HG03571 (cell line): ENCODE measurements at regions not wholly inside any gene's neighbourhood (a gene's known extent, or its start where the extent isn't known, plus 50 kb on each side); places are given as distances from the start of the nearest gene placed in this dataset.
"Not testable (repeated sequence)": the region's sequence is repeated elsewhere in the genome, so short reads cannot be mapped to it uniquely, and the experiment has no call there.

Source experiments
- ATAC-seq: cut with Tn5 transposase; IDR thresholded peaks from one replicate; pipeline ENCODE4 v1.9.1; 2021; ENCODE audit not compliant: unreplicated experiment

DNA sequence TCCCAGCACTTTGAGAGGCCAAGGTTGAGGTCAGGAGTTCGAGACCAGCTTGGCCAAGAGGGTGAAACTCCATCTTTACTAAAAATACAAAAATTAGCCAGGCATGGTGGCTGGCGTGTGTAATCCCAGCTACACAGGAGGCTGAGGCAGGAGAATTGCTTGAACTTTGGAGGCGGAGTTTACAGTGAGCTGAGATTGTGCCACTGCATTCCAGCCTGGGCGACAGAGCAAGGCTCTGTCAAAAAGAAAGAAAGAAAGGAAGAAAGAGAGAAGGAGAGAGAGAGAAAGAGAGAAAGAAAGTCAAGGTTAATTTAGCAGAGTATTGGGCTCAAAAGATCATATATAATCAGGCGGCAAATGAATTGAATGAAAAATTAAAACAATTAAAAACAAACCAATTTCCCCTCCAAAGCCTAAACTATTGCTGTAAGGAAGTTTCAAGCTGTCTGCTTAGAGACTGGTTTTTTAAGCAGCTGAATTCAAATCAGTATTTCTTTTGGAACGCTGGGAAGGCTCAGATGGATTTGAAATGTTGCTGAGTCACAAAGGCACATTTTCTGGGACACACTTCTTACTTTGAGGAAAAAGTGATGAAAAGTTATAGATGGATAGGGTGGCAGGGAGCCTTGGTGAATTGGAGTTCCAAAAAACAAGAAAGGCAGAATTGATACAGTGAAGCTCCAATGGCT lies 81.3 kb upstream of the BHLHE40 start:
- ATAC-seq: no peak

DNA sequence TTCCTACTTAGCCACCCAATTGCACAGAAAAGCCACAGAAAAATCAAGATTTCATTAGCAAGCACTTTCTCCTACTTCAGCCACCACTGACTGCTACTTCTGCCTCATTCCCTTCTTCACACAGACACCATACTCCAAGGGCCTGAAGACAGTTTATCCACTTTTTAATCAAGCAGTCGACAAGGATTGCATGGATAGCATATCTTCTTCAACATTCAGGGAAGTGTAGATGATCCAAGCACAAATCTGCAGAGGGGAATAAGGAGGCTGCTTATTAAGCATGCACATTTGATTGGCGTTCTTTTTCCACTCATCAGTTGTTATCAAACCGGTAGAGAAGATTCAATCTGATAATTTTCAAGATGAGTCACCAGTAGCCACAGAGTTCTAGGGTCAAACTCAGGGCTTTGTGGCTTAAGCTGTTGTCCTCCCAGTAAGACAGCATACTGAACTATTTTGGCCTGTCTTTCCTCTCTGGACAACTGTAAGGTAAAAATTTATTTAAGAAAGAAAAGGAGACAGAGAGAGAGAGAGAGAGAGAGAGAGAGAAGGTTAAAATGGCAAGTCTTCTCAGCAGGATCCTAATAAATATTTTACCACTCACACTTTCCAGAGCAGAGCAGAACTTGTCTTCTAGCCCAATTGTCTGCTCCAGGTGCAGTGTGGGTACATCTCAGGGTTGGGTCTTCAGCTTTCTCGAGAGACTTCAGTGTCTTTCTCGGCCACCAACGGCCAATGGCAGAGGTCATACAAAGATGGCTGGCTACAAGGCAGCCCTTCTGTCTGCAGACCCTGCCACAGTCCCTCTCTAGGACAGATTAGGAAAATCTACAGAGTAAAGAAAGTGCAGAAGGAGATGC lies 80.6 kb upstream of the BHLHE40 start:
- peak; percentile 100 for ATAC-seq

DNA sequence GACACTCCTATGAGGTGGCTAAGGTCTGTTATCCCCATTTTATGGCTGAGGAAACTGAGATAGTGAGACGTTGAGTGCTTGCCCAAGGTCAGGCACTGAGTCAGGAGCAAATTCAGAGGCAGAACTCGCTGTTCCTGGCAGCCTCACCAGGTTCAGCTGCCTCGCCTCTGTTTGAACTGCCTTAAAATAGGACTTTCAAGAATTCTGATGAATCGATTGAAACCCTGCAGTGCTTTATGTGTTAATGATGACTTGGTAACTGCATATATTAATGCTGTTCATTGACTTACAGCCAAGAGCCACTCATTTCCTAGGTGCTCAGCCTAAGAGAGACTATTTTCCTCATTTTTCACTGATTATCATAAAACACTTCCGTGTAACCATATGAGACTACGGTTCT lies 79.5 kb upstream of the BHLHE40 start:
- ATAC-seq: no peak

DNA sequence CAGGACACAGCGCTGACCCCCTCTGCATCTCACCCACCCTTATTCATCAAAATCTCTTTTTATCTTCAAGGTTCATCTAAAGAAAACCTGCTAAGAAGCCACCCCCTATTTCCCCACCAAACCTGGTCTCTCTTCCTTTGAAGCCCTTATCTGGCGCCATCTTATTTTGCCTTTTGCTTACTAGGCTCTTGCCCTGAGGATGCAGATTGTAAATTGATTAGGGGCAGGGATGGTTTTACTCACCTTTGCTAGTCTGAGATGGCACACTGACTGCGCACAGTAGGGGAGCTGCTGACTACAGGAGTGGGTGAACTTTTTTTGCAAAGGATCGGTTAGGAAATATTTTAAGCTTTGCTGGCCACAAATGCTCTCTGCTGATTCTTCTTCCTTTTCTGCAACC lies 78.9 kb upstream of the BHLHE40 start:
- no peak for ATAC-seq

DNA sequence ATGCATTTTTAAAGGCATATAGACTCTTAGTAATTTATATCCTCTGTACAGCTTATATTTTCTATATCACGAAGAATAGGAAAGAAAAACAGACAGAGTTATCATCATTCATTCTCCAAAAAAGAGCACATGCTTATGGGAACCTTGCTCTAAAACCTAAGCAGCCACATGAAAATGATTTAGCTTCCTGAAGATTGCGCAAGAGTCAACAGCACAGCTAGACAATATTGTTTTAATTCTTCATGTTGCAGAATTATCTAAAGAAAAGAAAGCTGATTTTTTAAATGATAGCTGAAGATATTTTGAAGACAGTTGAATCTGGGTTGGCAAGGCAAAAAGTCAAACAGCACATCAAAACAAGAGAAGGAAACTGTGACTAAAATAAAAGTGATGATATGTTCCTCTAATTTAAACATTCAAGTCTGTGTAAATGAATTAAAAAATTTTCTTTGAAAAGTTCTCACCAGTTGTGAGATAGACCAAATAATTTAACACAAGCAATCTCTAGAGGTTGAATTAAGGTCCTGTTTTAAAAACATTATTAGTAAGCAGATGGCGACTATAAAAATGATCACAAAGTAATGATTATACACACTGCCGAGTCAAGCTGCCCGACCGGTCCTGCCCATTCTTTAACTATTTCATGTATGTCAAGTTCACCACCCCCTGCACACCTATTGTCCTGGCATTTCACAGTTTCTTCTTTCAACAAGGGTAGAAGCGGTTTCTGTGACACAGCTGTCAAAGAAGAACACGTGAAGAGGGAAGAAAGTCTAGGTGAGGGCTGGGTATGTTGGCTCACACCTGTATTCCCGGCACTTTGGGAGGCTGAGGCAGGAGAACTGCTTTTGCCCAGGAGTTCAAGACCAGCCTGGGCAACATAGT lies 74.2 kb upstream of the BHLHE40 start:
- no peak for ATAC-seq

DNA sequence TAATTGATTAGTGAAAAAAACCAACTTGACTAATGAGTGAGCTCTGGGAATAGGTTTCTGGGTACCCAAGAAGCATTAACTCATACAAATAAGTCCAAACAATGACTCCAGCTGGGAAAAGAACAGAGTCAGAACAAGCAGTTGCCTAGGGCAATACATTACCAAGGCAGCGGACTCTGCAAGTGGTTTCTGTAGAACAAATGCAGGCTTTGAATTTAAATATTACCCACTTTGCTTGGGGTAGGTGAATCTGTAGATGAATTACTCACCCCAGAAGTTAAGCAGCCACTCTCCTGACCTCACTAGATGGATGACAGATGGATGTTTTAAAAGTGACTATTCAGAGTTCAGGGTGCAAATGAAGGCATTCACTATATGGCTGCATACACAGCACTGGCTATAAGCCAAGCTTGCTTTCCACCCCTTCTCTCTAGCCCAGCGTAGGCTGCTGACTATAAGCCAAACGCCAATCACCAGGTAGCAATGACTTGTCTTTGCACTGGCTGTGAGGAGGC lies 73.1 kb upstream of the BHLHE40 start:
- ATAC-seq: no peak

DNA sequence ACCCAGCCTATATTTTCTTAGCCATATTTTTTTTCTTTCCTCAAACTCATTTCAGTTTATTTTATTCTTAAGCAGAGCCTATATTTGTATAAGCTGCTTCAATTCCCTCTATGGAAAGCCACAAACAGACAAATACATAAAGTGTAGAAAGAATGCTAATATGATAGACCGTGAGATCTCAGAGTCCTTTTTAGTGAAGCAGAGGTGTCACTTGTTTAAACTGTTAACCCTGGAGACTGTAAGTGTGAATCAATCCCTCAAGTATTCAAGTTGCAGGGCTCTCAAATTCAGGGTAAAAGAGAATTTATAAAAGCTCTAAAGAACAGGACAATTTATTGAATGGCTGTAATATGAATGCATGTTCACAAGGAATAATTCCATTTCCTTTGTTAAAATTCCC lies 72.2 kb upstream of the BHLHE40 start:
- ATAC-seq: no peak

DNA sequence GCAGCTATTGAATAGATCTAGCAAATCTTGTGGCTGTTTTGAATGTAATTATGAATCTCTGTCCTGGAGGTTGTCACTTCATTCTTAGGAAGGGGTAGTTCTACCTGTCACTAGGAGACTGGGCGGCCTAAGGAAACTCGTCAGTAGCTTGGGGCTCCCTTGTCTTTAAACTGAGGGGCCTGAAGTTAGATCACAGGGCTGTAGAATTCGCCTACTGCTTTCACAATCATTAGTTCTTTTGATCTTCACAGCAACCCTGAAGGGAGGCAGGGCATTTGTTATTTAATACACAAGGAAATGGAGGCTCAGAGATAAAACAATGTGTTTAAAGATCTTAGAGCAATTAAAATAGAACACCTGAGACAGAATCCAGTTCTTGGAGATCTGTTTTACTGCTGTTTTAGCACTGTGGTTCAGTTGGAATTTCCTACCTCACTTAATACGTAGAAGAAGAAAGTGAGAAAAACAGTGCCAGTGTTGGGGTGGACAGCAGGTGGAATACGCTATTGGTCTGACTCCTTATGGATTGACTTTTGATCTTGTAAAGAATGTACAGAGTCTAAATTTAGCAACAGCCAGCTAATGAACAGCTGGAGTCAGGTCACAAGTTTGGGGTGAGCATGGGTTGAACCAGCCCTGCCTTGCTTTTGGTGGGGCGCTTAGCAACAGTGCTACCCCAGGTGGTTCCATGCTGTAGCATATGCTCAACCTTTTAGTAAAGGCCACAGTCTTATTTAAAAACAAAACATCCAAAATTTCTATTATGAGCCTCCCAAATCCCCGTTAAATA lies 71.4 kb upstream of the BHLHE40 start:
- no peak for ATAC-seq

DNA sequence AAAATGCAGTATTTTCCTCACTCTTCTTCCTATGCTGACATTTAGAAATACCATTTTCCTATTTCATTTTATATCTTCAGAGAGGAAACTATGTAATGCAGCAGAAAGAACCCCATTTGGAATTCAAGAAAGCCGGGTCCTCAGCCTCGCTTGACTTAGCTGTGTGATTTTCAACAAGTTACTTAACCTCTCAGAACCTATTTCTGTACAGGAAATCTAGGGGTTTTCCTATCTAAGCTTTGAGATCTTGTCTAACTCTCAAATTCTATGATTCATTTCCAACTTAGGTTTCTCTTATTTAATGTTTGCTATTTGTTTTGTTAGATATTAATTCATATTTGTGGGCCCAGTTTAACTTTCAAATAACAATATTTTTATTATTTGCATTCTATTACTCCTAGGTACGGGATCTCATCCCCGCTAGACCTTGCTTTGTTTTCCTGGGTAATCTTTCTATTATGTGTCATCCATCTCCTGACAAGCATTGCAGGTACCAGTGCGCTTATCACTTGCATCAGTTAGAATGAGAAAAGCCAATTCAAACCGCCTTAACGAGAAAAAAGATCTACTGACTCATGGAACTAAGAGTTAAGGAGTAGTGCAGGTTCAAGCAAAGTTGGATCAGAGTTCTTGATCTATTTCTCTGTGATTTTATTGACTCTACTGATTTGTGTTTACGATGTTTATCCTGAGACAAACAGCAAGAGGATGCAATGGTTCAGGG lies 70.6 kb upstream of the BHLHE40 start:
- no peak for ATAC-seq

DNA sequence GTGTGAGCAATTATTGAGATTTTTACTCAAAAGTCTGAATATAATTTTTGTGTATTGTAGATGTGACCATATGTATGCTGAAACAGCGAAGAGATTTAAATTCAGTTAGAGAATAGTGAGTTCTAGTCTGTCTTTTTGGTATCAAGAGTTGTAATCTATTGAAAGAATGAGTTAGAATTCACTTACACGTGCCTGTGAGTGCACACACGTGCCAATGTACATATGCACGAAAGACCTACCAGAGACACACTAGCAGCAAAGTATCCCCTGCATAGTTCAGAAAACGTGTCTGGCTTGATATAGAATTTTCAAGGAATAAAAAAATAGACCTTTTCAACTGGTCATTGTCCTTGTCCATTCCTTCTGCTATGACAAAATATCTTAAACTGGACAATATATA lies 64.8 kb upstream of the BHLHE40 start:
- no peak for ATAC-seq

DNA sequence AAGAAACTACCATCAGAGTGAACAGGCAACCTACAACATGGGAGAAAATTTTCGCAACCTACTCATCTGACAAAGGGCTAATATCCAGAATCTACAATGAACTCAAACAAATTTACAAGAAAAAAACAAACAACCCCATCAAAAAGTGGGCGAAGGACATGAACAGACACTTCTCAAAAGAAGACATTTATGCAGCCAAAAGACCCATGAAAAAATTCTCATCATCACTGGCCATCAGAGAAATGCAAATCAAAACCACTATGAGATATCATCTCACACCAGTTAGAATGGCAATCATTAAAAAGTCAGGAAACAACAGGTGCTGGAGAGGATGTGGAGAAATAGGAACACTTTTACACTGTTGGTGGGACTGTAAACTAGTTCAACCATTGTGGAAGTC lies 57.6 kb upstream of the BHLHE40 start:
- ATAC-seq: not testable (repeated sequence)

DNA sequence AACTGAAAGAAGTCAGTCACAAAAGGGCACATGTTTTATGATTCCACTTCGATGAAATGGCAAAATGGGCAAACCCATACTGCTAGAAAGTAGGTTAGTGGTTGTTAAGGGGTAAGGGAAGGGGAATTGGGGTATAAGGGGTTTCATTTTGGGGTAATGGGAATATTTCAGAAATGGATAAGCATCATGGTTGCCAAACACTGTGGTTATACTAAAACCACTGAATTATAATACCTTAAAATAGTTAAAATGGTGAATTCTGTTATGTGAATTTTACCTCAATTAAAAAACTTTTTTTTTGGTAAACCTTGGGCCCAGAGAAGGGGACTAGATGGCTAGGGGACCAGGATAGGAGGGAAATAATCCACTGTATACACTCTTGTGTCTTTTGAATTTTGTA lies 52.3 kb upstream of the BHLHE40 start:
- ATAC-seq: no peak

DNA sequence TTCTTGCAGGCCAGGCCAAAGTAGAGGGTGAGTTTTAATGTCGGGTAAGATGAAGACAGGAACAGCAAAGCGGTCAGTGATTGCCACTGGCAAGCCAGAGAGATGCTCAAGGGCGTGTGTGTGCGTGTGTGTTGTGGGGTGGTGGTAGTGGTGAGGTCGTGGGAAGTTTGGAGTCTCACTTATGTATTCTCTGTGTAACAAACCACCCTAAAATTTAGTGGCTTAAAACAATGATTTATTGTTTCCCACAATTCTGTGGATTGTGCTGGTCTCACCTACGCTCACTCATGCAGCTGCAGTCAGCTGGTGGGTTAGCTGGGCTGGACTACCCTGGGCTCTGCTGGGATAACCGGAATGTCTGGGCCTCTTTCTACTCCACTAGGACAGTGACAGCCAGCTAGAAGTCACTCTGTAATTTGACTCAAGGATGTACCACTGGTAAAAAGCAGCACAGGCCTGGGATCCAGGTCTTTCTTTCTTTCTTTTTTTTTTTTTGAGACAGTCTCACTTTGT lies 50.9 kb upstream of the BHLHE40 start:
- no peak for ATAC-seq
